ENCODE measurements at regions not wholly inside any gene's neighbourhood (a gene's known extent, or its start where the extent isn't known, plus 50 kb on each side); places are given as distances from the start of the nearest gene placed in this dataset.

DNA sequence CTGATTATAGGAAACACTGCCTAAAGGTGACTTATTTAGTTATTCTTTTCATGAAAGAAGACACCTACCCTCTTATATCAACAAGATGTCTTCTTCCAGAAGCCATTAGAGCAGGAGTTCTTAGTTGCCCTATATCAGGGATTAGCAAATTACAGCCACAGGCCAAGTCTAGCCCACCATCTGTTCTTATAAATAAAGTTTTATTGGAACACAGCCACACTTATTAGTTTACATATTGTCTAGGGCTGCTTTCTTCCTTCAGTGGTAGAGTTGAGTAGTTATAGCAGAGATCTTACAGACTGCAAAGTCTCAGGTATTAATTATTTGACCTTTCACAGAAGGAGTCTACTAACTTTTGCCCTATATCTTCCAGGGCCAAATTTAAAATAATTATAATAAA, 157.2 kb upstream of the NOCT start:
- no peak for DNase-seq (ENCODE audit: low spot score)

DNA sequence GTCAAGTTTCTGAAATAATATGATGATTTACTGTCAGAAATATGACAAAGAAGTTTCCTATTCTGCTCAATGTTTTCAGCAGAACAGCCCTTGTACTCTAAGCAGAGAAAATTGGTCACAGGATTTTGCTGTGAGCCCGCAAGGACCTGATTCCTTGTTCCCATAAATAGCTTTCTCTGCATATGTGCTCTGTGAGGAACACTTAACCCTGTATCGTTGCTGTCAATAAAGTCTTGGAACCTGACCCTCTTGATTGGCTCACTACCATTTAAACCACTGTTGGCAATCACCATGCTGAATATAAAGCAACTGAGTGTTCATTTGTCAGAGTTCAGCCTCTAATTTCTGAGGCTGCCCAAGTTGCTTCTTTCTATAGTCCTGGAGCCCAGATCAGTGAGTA, 158.2 kb upstream of the NOCT start:
- no peak for DNase-seq (ENCODE audit: low spot score)

DNA sequence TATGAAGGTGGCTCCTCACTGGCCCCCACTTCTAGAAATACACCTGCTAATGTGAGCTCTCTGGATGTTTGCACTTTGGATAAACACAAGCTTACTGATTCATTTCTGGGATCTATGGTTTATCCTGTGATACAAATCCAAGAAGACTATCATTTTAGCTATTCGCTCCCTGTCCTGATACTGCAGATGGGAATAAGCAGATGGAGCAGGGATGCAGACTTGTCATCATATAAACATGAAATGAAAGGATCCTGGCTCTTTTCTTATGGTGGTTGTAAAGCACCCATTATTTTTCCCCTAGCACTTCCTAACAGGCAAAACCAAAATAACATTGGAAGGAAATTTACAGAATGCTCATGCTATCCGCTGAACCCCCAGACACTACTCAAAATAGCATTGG, 162.9 kb upstream of the NOCT start:
- DNase-seq (ENCODE audit: low spot score) = no peak

DNA sequence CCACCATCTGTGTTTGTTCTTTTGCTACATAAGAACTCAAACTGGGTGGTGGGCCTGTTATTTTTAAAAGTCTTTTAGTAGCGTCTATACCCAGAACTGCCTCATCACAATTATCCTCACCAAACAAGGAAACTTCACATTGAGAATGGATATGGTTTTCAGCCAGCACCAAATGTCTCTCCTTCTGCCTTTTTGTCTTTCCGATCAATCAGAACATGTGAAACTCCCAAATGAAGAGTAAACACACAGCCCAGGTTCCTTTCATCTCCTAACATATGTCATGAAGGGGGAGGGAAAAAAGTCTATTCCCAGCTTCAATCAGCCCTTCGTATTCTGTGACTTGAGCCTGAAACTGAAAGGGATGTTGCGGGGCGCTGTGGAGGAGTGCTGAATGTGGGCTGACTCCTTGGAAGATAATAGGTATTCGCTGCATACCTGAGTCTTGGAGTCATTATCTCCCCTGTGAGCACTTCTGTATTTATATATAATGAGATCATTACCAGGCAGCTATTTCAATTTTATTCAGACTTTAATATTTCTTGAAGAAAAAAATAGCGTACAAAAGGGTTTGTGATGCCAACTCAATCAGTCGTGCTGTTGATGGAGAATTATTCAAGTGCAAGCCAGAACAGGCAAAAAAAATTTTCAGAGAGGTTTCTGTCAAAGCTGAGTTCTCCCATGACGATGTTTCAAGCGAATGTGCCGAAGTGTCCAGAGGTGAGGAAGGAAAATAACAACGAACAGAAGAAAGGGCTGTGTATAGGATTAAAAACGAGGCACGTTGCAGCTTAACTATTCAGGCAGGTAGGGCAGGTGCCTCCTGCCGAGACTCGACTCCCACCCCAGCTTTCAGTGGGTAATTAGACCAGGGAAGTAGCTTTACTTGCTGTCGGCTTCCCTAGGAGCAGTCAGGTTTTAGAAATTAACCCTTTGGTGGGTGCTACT, 163.9 kb upstream of the NOCT start:
- DNase-seq (ENCODE audit: low spot score) = no peak

DNA sequence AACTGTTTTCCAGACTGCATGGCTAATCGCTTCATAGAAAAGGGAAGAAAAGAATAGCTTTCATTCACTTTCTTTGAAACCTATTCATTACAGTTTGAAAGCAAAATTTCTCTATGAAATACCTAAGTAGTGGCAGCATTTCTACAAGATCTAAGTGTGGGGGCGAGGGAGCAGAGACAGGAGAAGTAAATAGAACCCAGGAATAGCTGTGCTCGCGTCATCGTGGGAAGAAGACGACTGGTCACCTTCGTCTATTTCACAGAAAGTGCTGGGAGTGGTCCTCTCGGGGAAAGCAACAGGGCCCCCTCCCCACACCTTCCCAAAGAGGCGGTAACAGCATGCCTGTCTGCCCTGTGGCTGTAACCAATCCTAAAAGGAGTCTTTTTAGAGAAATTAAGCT, 169.9 kb upstream of the NOCT start:
- no peak for DNase-seq (ENCODE audit: low spot score)

DNA sequence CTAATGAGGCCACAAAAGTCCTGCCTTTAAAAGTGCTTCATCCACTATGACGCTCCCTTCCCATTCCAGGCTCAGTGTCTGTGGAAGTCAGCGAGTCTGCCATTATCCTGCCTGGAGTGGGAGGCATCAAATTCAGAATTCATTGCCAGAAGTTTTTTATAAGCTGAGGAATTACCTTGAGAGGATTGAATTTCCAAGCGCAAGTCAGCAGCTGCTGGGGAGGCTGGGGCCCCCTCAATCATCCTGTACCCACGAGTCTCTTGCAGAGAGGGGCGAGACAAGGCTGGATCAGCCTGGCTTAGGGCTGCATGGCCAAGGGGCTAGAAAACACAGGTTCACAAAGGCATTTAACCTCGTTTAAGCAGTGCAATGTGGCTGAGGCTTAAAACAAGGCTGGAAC, 170.5 kb upstream of the NOCT start:
- no peak for DNase-seq (ENCODE audit: low spot score)

DNA sequence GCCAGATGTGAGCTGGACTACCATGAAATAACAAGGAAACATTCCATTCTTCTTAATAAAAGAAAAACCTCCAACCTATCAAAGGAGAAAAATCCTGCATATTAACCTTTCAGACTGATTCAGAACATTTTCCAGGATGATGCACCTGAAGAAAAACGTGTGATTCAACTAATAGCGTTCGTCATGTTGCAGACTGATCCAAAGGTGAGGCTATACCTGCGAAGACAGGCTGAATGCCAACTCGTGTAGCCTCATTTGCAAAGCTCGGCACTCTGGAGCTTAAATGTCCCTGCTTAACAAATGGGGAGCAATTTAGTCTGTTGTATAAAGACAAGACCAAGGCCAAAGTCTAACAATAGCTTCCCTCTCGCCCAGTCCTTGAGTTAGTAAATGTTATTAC, 172.0 kb upstream of the NOCT start:
- no peak for DNase-seq (ENCODE audit: low spot score)

DNA sequence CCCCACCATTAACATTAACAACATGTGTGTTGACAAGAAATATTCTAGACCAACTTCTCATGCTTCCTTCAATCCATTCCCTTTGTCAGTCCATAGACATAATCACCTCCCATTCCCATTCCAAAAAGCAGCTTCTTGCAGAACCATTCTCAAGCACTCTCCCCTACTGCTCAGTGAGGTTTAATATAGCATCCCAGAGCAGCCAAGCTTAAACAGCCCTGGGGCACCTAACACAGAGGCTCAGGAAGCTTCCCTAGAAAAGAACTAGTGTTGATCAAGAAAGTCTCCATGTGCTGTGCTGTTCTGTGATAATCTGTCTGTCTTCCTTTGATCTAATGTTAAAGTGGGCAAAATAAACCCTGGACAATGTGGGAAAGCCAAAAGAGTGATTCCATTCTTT, 174.2 kb upstream of the NOCT start:
- no peak for DNase-seq (ENCODE audit: low spot score)

DNA sequence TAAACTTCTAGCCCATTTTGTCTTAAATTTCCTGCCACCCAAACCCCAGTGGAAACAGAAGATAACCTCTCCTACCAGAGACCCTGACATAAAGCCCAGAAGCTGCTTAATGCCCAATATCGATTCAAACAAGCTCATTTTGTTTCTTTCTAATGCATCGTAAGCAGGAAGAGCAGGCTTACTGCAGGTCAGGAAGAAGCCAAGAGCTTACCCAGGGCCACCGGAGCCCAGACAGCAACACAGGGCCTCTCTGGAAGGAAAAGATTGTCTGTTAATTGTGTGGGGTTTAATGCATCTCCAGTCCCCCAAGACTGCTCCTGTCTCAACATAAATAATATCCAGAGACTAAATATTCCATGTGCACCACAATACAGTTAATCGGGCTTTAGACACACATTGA, 177.3 kb upstream of the NOCT start:
- DNase-seq (ENCODE audit: low spot score) = no peak

DNA sequence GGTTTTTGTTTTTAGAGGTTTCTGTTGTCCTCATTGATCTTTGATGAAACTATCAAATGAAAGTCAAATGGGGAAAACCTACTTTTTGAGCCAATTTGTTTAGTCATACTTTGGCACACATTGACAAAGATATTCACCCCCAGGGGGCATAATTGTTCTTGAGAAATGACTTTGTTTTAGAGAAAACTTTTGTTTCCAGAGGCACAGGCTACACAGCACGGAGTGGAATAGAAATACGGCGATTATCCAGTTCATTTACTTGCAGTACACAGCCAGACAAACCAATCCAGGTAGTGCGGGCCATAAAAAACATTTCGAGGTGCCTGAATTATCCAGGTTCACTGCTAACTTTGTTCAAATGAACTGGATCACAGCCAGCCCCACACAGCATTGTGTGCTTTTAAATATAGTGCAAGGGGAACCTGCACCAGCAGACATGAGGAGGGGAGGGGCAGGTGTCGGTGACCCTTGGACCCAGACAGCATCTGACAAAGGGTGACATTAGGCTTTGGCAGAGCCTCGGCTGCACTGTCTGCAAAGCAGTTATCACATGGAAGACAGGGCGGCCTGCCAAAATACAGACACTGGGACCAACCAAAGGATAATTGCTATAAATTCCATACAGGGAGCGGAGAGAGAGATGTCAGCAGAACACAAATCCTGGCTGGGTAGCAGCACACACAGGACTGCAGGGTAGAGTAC, 179.6 kb upstream of the NOCT start:
- no peak for DNase-seq (ENCODE audit: low spot score)

DNA sequence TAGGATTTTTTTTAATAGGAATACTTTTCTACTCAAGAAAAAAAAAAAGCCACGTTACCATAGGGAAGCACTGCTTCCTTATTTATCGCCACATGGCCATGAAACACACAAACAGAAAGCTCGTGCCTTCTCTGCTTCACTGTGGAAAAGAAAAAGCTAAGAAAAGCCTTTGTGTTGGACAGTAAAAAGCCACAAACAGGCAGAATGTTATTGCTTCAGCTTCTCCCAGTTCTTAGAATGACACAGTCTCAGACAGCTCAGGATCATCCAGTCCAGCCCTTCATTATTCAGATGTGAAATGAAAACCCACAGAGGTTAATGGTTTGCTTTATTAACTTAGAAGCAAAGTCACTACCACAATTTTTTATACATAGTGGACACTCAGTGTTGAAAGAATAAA, 181.6 kb upstream of the NOCT start:
- DNase-seq (ENCODE audit: low spot score) = peak; percentile 9

DNA sequence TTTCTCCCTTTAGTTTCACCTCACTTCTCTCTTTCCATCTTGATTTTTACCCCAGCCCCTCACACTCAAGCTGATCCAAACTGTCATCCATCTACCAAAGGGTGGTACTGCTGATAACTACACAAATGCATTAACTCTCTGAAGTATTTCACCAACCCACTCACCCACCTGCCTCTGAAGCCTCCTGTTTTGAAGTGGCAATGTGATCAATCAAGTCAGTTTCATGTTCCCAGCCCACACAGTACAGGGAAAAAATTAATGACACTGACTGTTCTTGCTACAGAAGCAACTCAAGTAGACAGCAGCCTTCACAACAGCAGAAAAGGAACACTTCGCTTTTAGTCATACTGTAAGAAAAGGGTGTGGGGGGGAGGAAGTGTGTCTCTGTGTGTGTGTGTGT, 183.0 kb upstream of the NOCT start:
- DNase-seq (ENCODE audit: low spot score) = no peak

DNA sequence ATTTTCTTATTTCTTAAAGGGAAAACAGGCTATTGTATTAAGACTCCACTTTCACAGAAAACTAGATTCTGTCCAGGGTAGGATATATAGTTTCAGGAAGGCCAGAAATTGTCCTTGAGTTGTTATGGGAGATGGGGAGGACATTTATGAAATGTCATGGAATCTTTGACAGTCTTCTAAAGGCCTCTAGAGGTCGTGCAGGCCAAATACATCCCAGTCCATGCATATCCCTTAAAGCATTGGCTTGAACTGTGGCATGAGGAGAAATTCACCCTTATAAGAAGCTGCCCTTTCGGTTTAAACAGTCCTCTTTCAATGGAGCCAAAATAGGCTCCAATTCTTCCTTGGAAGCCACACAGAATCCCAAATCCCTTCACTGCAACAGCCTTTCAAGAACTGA, 183.6 kb upstream of the NOCT start:
- no peak for DNase-seq (ENCODE audit: low spot score)

DNA sequence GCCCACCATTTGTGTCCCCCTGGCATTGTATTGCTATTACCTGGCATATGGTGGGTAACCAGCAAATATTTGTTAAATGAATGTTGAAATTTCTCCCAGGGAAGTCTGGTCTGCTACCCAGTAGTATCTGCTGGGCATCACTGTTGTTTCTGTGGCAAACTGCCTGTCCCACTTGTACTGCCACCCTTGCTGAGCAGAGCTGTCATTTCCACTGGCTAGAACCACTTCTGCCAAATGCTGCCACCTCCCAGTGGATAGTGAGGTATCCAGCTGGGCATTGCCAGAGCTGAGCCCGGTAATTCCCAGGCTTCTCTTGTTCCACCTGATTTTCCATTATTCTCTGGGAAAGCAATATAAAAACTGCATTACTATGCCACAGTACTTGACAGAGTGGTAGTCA, 186.7 kb upstream of the NOCT start:
- no peak for DNase-seq (ENCODE audit: low spot score)

DNA sequence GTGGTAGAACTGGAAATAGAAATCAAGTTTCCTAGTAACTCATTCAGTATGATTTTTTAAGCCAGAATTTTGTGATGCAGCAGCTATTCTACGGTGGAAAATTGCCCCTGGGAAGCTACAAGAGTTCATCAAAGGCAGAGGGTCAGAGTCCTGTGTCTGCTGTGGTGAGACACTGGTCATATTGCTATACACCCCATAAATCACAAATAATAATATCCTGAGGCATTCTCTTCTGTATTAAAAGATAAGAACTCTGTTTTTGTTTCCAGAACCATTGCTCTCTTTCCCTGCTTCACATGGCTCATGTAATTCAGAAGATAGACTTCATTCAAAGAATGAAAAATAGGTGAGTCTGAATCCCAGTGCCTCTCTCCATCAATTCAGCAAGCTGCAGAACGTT, 188.8 kb upstream of the NOCT start:
- DNase-seq (ENCODE audit: low spot score) = no peak

DNA sequence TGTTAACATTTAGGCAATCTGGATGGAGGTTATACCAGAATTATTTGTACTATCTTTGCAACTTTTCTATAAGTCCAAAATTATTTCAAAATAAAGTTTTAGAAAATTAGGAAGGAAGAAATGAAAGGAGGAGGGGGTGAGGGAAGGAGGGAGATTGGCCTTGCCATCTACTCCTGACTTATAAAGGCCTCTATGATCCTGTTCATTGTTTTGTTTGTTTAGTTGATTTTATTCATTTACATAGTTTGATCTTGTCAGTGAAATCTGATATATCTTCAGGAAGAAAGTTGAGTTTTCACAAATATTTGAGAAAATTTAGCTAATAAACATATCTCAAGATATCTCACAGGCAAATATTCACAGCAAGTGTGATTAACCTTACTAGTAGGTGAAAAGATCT, 189.3 kb upstream of the NOCT start:
- no peak for DNase-seq (ENCODE audit: low spot score)

DNA sequence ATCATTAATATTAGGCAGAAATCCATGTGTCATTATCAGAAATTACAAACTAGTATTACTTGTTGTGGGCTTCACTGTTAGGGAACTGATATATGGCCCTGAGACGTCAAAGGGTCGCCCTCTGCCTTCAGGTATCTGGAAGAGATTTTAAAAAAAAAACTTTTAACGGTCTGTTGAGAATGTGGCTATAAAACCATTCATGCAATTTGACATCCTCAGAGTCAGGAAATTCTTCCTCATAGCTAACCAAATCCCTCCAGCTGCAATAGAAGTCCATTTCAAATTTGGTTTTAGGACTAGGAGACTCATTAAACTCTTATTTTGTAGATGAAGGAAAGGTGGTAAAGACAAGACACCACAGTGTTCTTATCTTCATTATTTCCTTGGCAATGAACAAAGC, 194.2 kb upstream of the NOCT start:
- DNase-seq (ENCODE audit: low spot score) = no peak

DNA sequence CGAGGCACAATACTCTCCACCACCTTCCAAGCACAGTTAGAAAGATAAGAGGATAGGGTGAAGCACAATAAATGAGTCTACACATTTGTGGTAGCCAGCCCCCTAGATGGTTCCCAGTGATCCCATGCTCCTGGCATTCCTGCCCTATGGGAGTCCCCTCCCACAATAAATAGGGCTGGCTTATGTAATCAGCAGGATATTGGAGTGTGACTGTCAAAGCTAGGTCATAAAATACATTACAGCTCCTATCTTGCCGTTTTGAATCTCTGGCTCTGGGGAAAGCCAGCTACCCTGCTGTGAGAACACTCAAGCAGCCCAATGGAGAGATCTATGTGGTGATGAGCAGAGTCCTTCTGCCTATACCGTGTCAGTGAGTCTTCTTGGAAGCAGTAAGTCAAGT, 198.7 kb upstream of the NOCT start:
- DNase-seq (ENCODE audit: low spot score) = no peak

DNA sequence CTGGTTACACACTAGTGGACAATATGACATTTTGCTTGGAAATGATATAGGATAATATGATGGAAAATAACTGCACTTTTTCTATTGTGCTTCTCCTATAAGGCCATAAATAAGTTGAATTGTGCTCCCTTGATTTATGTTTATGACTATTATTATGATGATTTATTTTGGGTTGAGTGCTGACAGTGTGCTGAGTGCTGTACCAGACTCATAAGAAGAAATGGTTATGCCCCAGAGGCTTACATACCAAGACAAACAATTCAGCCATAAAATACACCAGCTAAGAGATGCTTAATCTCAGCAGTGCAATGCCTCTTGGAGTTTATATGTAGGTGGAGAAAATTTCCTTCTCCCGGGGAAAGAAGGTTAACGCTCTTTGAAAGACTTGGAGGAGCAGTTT, 199.8 kb upstream of the NOCT start:
- DNase-seq (ENCODE audit: low spot score) = no peak

DNA sequence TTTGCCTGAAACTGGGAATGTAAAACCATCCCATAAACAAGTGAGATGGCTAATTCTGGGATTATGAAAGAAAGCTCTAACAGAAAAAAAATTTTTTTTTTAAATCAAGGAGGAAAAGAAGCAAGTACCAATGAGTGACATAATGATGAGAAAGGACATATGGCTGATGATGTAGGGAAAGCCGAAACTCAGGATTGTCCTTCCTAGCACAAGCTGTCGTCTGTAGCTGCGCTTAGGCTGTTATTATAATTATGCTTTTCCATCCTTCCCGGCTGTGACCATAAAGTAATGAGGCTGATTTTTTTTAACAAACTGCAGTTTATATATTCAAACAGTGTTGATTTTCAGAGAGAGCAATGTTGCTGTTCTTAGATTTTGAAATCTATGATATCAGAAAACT, 209.8 kb upstream of the NOCT start:
- DNase-seq (ENCODE audit: low spot score) = no peak

DNA sequence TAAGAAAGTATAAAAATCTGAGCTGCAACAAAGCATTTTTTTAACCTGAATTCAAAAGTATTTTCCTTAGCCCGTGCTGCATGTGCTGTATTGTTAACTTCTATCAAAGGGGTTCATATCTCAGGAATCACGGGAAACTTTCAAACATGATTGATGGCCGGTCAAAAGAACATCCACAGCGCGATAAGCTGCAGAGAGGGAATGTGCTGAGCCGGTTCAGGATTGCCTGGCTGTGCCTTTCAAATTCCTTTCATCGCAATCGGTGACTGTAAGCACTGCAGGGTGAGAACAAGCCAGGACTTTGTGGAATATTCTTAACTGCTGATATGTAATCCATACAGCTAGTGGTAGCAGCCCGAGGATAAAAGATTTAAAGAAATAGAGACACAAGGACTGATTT, 210.9 kb upstream of the NOCT start:
- DNase-seq (ENCODE audit: low spot score) = no peak

DNA sequence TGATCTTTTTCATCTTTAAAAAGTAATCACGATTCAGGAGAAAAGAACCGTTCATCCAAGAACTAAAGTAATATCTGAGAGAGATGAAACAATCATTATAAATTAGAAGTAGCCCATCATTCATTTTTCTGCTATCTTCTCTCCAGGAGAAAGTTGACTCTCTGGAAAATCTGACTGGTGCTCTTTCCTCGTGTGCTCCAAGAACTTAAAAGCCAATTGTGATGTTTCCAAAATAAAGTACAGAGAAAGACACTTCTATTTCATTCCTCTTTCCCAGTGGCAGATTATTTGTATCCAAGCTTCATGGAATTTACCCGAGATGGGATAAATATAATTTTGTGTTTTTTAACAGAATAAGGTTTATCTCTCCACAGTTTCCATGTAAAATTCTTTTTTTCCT, 212.5 kb upstream of the NOCT start:
- no peak for DNase-seq (ENCODE audit: low spot score)

DNA sequence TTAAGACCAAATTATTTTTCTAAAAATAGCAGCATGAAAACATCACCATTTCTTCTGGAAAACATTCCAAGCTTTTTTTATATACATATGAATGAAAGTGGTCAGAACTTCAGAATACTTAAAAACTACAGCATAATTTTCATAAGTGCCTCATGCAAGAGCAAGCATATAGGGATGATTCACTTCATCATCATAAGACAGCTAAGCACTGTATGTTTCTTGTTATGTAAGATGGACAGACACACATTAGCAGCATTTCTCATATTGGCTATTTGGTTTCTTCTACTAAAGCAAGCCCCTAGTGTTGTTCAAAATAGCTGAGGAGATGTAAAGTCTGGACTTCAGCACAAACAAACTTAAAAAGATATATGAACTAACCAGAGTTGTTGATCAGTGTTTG, 213.1 kb upstream of the NOCT start:
- no peak for DNase-seq (ENCODE audit: low spot score)

DNA sequence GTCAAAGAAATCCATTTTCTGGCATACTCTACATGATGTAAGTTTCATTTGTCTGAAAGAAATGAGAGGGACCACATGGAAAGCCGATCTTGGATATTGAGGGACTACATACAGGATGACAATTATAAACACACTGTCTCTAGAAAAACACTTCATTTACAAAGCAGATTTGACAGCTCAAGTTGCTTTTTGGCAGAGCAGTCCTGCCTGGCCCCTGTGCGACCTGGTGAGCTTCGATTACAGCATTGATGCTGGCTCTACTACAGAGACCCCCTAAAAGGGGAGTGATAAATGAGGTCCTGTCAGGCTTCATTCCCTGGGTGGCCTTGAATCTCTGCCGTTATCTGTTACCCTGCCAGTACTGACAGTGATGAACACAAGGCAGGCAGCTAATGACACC, 215.2 kb upstream of the NOCT start:
- DNase-seq (ENCODE audit: low spot score) = no peak

Data from globus pallidus (tissue), 1 donor.